Pancreas (tissue), 10 donors: ENCODE measurements at regions not wholly inside any gene's neighbourhood (a gene's known extent, or its start where the extent isn't known, plus 50 kb on each side); places are given as distances from the start of the nearest gene placed in this dataset.

Source experiments
- ATAC-seq, 4 donors: fragments of 200-7000 bp; cut with Tn5 transposase; one replicate each; pipeline versions ENCODE4 v1.8.0 to v1.9.1; 2020; ENCODE audit warnings: mild to moderate bottlenecking in 4 of 4, moderate library complexity in 4 of 4
- DNase-seq, 6 donors: peaks; one replicate each; pipeline ENCODE4 v3.0.0-alpha.2; 2020
- FAIRE-seq: peaks from 2 replicates; lab custom pipeline; 2012; peaks lifted over from hg19 to GRCh38; lab: Jason Lieb, UNC
- H3K27ac ChIP-seq, 4 donors: fragments of 200-600 bp; sonication (generic); 1 replicate in 3 of 4; 2 replicates in 1 of 4; pipeline versions ENCODE4 v1.5.0 to v1.8.0; 2020
- H3K27me3 ChIP-seq, 4 donors: fragments of 200-600 bp; one replicate each; pipeline ENCODE4 v1.8.0; 2021
- H3K36me3 ChIP-seq, 3 donors: fragments of 200-600 bp; sonication (generic) in 1 of 3; one replicate each; pipeline versions ENCODE4 v1.5.0 to v1.8.0; 2020 to 2021
- H3K4me1 ChIP-seq, 3 donors: fragments of 200-600 bp; one replicate each; pipeline ENCODE4 v1.8.0; 2021
- H3K4me3 ChIP-seq, 4 donors: fragments of 200-600 bp; sonication (generic) in 2 of 4; one replicate each; pipeline versions ENCODE4 v1.5.0 to v1.8.0; 2020 to 2021
- H3K9me3 ChIP-seq, 4 donors: fragments of 200-600 bp; one replicate each; pipeline ENCODE4 v1.8.0; 2021
- WGBS, 2 donors: extraction: QIAGEN DNeasy Blood & Tissue Kit; methylation state at CpG; one replicate each; pipeline ENCODE4 v1.1.7; 2013; 5-methylcytosine and 5-hydroxymethylcytosine counted together
- intact Hi-C, 3 donors: fragments of 100-400 bp; cut with DNase I; formaldehyde crosslinking; loops; one replicate each; pipeline versions ENCODE4 v1.11.1 to v1.14.2; 2022
- TF ChIP-seq, protein P1 (sequence below), 4 donors: fragments of 200-600 bp; sonication (generic) in 3 of 4; IDR thresholded peaks; one replicate each; pipeline versions ENCODE4 v1.5.0 to v1.8.0; 2021; ENCODE audit warnings: antibody characterized with exemption in 4 of 4
- donor health status: healthy with polysubstance abuse.
- donor health status: DM: no; HTN: no; CAD: no; lungs with moderate emphysema.
- donor health status: DM: no; HTN: no; CAD: no.
- donor health status: control.
- donor health status: control.
- donor health status: Bipolar disorder and iron deficiency.
- donor health status: DM: yes; HTN: yes; CAD: no.
- donor health status: DM: no; HTN: no; CAD: no.
- donor health status: DM: no; HTN: no; CAD: no.
- donor health status: DM: yes; HTN: yes; CAD: no.

DNA sequence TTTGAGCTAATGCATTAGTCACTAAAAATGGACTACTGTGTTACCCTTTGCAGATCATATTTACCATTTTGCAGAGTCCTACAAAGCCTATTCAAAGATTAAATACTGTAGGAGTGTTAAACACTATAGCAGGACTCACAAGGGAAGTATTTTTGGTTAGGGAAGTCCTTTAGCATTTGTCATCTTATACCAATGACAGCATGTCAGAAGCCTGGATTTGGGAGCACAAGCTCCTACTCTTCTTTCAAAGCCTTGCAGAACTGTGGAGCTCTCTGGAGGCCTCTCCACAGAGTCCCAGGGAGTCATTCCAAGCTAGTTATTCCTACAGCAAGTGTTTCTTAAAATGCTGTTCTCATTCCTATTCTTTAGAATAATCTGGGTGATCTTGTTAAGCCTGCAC, 288.8 kb downstream of the PIK3R1 start:
- DNase-seq = no peak
- no peak for ATAC-seq
- TF ChIP-seq, protein P1, sequence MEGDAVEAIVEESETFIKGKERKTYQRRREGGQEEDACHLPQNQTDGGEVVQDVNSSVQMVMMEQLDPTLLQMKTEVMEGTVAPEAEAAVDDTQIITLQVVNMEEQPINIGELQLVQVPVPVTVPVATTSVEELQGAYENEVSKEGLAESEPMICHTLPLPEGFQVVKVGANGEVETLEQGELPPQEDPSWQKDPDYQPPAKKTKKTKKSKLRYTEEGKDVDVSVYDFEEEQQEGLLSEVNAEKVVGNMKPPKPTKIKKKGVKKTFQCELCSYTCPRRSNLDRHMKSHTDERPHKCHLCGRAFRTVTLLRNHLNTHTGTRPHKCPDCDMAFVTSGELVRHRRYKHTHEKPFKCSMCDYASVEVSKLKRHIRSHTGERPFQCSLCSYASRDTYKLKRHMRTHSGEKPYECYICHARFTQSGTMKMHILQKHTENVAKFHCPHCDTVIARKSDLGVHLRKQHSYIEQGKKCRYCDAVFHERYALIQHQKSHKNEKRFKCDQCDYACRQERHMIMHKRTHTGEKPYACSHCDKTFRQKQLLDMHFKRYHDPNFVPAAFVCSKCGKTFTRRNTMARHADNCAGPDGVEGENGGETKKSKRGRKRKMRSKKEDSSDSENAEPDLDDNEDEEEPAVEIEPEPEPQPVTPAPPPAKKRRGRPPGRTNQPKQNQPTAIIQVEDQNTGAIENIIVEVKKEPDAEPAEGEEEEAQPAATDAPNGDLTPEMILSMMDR (IDR thresholded peaks at IDR 0.05) = no peak
- no peaks in the 10 kb centered on the region for H3K27me3 ChIP-seq
- H3K4me3 ChIP-seq = no peak overlapping the region
- H3K4me1 ChIP-seq = no peaks in the 10 kb centered on the region
- FAIRE-seq = no peak
- H3K27ac ChIP-seq = no peak overlapping the region
- no peaks in the 10 kb centered on the region for H3K36me3 ChIP-seq
- H3K9me3 ChIP-seq = no peaks in the 10 kb centered on the region
- intact Hi-C loops = no loop called here

DNA sequence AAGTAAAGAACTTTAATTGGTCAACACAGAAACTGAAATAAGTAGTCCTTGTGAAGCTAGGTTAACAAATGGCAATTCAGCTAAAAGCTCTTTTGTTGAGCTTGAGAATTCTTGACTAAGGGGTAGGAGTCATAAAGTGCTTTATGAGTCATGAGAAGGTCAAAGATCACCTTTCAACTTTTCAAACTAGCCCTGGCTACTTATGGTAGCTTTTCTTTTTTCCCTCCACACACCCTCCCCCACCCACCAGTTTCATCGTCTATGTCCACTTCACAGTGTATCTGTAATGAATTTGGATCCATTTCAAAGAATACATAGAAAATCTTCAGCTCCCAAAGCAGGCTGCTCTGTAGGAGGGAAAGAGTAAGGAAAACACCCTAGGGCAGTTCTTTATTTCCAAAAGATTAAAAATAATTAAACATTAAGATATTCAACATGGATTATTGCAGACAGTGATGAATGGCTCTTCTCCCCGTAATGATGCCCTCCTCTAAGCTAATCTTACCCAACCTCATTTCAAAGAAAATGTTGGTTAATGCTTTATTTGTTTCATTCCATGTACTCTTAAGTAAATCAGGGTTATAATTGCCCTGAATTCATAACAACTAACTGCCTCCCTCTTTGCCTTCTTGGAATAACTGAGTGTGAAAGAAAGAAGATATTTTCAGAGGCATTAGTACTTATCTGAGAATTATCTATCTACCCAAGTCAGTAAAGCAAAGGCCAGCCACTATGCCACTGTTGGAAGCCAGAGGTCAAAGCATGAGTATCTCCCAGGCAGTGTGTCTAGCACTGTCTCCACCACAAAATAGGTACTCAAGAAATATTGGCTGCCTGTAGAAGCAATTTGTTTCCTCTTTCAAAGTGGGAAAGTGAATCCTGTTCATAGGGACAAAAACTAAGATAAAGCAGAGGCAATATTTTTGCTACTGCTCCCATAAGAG, 290.6 kb downstream of the PIK3R1 start:
- Histone ChIP-seq H3K9me3 (no peaks in the 10 kb centered on the region), H3K27ac (no peak overlapping the region), H3K4me3 (no peak overlapping the region), H3K4me1 (no peaks in the 10 kb centered on the region), H3K27me3 (no peaks in the 10 kb centered on the region), H3K36me3 (no peaks in the 10 kb centered on the region)
- DNase-seq (no peak), FAIRE-seq (no peak), ATAC-seq (peak in 2 of 4 donors; percentile 56 to 63)
- intact Hi-C loops = no loop called here
- TF ChIP-seq, protein P1 (IDR thresholded peaks at IDR 0.05) = no peak
- 49 to 52% methylated on average over 2 of the region's 2 CpGs for WGBS, 2 donors

DNA sequence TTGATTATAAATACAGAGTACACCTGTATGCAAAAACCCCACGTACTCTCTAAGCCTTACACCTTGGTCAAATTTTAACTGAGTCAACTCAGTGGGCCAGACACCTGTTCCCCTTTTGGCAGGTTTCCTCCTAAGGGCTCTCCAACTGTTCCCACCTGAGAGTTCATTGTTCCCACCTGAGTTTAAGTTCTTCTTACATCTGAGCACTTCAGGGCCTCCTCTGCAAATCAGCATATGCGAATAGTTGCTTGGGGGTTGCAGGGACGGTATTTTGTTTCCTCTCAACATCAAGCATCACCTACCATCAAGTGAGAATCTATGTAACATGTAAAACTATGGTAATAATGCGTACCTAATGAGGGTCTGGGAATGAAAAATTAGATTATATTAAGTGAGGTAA, 300.0 kb downstream of the PIK3R1 start:
- ATAC-seq (no peak), FAIRE-seq (no peak), DNase-seq (no peak)
- Histone ChIP-seq H3K27ac (no peak overlapping the region), H3K27me3 (no peaks in the 10 kb centered on the region), H3K9me3 (no peaks in the 10 kb centered on the region), H3K36me3 (no peaks in the 10 kb centered on the region), H3K4me1 (no peaks in the 10 kb centered on the region), H3K4me3 (no peak overlapping the region)
- 85 to 86% methylated on average over 4 of the region's 4 CpGs for WGBS, 2 donors
- TF ChIP-seq, protein P1 (IDR thresholded peaks at IDR 0.05) = no peak
- intact Hi-C loops = no loop called here

DNA sequence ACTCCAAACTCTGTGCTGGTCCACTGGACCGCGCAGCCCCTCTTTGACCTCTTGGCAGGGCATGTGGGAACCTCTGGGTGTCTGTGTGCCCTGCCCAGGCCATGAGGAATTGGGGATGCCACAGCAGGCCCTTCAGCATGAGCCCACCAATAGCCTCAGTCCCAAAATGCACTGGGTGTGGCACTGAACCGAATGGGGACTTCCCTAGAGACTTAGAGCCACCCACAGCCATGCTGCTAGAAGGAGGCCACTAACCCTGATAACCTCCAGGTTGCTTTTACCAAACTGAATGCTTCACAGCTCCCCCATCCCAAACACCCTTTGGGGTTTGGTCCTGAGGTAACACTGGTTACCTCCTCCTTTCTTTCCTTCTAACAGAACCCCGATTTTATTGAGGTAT, 302.7 kb downstream of the PIK3R1 start:
- ATAC-seq = no peak
- no peak for FAIRE-seq
- peak in 1 of 6 donors; percentile 13 for DNase-seq
- Histone ChIP-seq H3K27me3 (no peaks in the 10 kb centered on the region), H3K27ac (no peak overlapping the region), H3K4me1 (no peaks in the 10 kb centered on the region), H3K9me3 (no peaks in the 10 kb centered on the region), H3K36me3 (no peaks in the 10 kb centered on the region), H3K4me3 (no peak overlapping the region)
- intact Hi-C loops = no loop called here
- TF ChIP-seq, protein P1 (IDR thresholded peaks at IDR 0.05) = no peak
- 77 to 88% methylated on average over 4 of the region's 4 CpGs for WGBS, 2 donors

DNA sequence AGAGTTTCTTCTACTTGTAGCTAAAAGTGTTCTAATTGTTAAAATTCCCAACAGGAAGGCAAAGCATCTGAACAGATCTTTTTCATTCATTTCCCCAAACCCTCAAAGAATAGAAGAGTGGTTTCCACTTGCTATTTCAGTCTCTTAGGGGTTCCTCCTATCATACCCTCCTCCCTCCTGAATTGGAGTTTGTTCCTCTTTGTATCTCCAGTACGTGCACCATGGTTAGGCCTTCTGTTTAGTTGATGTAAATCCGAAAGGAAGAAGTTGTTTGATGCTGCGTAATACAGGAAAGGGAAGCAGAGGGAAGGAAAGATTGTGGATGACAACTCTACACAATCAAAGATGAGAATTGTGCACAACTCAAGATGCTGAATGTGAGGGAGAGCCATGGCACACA, 303.6 kb downstream of the PIK3R1 start:
- no peaks in the 10 kb centered on the region for H3K36me3 ChIP-seq
- H3K4me1 ChIP-seq = no peaks in the 10 kb centered on the region
- H3K27me3 ChIP-seq = no peaks in the 10 kb centered on the region
- H3K9me3 ChIP-seq = no peaks in the 10 kb centered on the region
- no peak overlapping the region for H3K4me3 ChIP-seq
- no peak overlapping the region for H3K27ac ChIP-seq
- 65 to 69% methylated on average over 3 of the region's 3 CpGs for WGBS, 2 donors
- no peak for FAIRE-seq
- ATAC-seq = peak in 2 of 4 donors; percentile 57 to 61
- TF ChIP-seq, protein P1 (IDR thresholded peaks at IDR 0.05) = no peak
- intact Hi-C loops = no loop called here
- DNase-seq = no peak
